DOHH2 (cell line): ENCODE measurements at regions not wholly inside any gene's neighbourhood (a gene's known extent, or its start where the extent isn't known, plus 50 kb on each side); places are given as distances from the start of the nearest gene placed in this dataset.

ENCODE experiments used
- H3F3A ChIP-seq: fragments of 200-600 bp; sonication (generic), shearing (Covaris generic); 2 replicates; pipeline ENCODE4 v1.6.0; 2016; ENCODE audit warnings: antibody characterized with exemption, mild to moderate bottlenecking; ENCODE audit not compliant: control insufficient read depth, insufficient read depth
- H3K27ac ChIP-seq: fragments of 200-600 bp; sonication (generic); 2 replicates; pipeline ENCODE4 v1.5.1; 2014; ENCODE audit warnings: low read depth, mild to moderate bottlenecking, low read length, moderate library complexity
- H3K27me3 ChIP-seq: fragments of 200-600 bp; sonication (generic); 2 replicates; pipeline ENCODE4 v1.6.1; 2014; ENCODE audit warnings: mild to moderate bottlenecking, low read length, mixed read lengths; ENCODE audit not compliant: control insufficient read depth
- H3K36me3 ChIP-seq: fragments of 200-600 bp; sonication (generic); 2 replicates; pipeline ENCODE4 v1.6.1; 2014; ENCODE audit warnings: mild to moderate bottlenecking, low read length, moderate library complexity, mixed read lengths; ENCODE audit not compliant: control insufficient read depth
- H3K4me1 ChIP-seq: fragments of 200-600 bp; sonication (generic); 2 replicates; pipeline ENCODE4 v1.6.1; 2014; ENCODE audit warnings: mild to moderate bottlenecking, low read length, mixed read lengths; ENCODE audit not compliant: control insufficient read depth
- H3K4me2 ChIP-seq: fragments of 200-600 bp; sonication (generic); 2 replicates; pipeline ENCODE4 v1.6.0; 2014; ENCODE audit warnings: mild to moderate bottlenecking, low read length, moderate library complexity
- H3K4me3 ChIP-seq: fragments of 200-600 bp; sonication (generic); 2 replicates; pipeline ENCODE4 v1.5.1; 2014; ENCODE audit warnings: mild to moderate bottlenecking, low read length, mixed read lengths
- H3K79me2 ChIP-seq: fragments of 200-600 bp; sonication (generic); 2 replicates; pipeline ENCODE4 v1.6.1; 2014; ENCODE audit warnings: mild to moderate bottlenecking, low read length, mixed read lengths; ENCODE audit not compliant: control insufficient read depth
- H3K9me2 ChIP-seq: fragments of 200-600 bp; sonication (generic); replicated peaks from 2 replicates; pipeline ENCODE4 v1.6.1; 2014; ENCODE audit warnings: mild to moderate bottlenecking, low read length, mixed read lengths; ENCODE audit not compliant: control insufficient read depth
- H3K9me3 ChIP-seq: fragments of 200-600 bp; sonication (generic); 2 replicates; pipeline ENCODE4 v1.6.1; 2014; ENCODE audit warnings: antibody characterized with exemption, low read length, mixed read lengths; ENCODE audit not compliant: control insufficient read depth, insufficient read depth
- H4K20me1 ChIP-seq: fragments of 200-600 bp; sonication (generic); 2 replicates; pipeline ENCODE4 v1.6.0; 2014; ENCODE audit warnings: low read depth, mild to moderate bottlenecking, antibody characterized with exemption, low read length, moderate library complexity; ENCODE audit not compliant: control insufficient read depth, insufficient read depth
- CTCF ChIP-seq: fragments of 200-600 bp; sonication (generic); IDR thresholded peaks from one replicate; pipeline ENCODE4 v1.5.1; 2014; ENCODE audit warnings: antibody characterized with exemption, mild to moderate bottlenecking, low read depth, low read length; ENCODE audit not compliant: poor library complexity, severe bottlenecking
- EZH2phosphoT487 ChIP-seq: fragments of 200-600 bp; sonication (generic); IDR thresholded peaks from 2 replicates; pipeline ENCODE4 v1.6.1; 2017; ENCODE audit warnings: borderline replicate concordance, mild to moderate bottlenecking, antibody characterized with exemption, low read length, moderate library complexity, mixed read lengths

- Histone ChIP-seq H3K36me3 (no peaks in the 10 kb centered on the region), H3K9me3 (no peaks in the 10 kb centered on the region), H3K27me3 (no peaks in the 10 kb centered on the region), H4K20me1 (no peaks in the 10 kb centered on the region), H3K9me2 (no peaks in the 10 kb centered on the region), H3K27ac (no peak overlapping the region), H3F3A (no peaks in the 10 kb centered on the region), H3K4me2 (no peak overlapping the region), H3K4me1 (no peaks in the 10 kb centered on the region), H3K79me2 (no peaks in the 10 kb centered on the region), H3K4me3 (no peak overlapping the region)
- no peak for TF ChIP-seq CTCF
- TF ChIP-seq EZH2phosphoT487 = no peak
Observed at GRCh38 chr2:123563515-123563914, 461.6 kb upstream of the CNTNAP5 start.

- H3K9me2 ChIP-seq = no peaks in the 10 kb centered on the region
- no peak overlapping the region for H3K4me3 ChIP-seq
- TF ChIP-seq CTCF = no peak
- TF ChIP-seq EZH2phosphoT487 = no peak
- no peaks in the 10 kb centered on the region for H3K79me2 ChIP-seq
- H3F3A ChIP-seq = no peaks in the 10 kb centered on the region
- no peaks in the 10 kb centered on the region for H3K9me3 ChIP-seq
- no peak overlapping the region for H3K4me2 ChIP-seq
- H3K4me1 ChIP-seq = no peaks in the 10 kb centered on the region
- H4K20me1 ChIP-seq = no peaks in the 10 kb centered on the region
- no peaks in the 10 kb centered on the region for H3K36me3 ChIP-seq
- no peaks in the 10 kb centered on the region for H3K27me3 ChIP-seq
- no peak overlapping the region for H3K27ac ChIP-seq
Observed at GRCh38 chr2:123566291-123566946, 458.7 kb upstream of the CNTNAP5 start.

- H3K27ac ChIP-seq = no peak overlapping the region
- H3K4me2 ChIP-seq = no peak overlapping the region
- TF ChIP-seq EZH2phosphoT487 (no peak), CTCF (no peak)
- no peaks in the 10 kb centered on the region for H3K9me3 ChIP-seq
- no peaks in the 10 kb centered on the region for H4K20me1 ChIP-seq
- no peaks in the 10 kb centered on the region for H3K79me2 ChIP-seq
- no peaks in the 10 kb centered on the region for H3F3A ChIP-seq
- H3K9me2 ChIP-seq = no peaks in the 10 kb centered on the region
- H3K4me1 ChIP-seq = no peaks in the 10 kb centered on the region
- H3K27me3 ChIP-seq = no peaks in the 10 kb centered on the region
- H3K4me3 ChIP-seq = no peak overlapping the region
- no peaks in the 10 kb centered on the region for H3K36me3 ChIP-seq
Observed at GRCh38 chr2:123578016-123578415, 447.1 kb upstream of the CNTNAP5 start.
